Activated CD8-positive, alpha-beta memory T cell treated with anti-CD3 and anti-CD28 coated beads, Interleukin-2, amount 10 ng/mL, durations not matched to agents 7 days and 5 days (primary cell): ENCODE measurements at regions not wholly inside any gene's neighbourhood (a gene's known extent, or its start where the extent isn't known, plus 50 kb on each side); places are given as distances from the start of the nearest gene placed in this dataset.
"Not testable (repeated sequence)": the region's sequence is repeated elsewhere in the genome, so short reads cannot be mapped to it uniquely, and the experiment has no call there.

Experiments
- ATAC-seq: fragments of 150-1000 bp; cut with Tn5 transposase; one replicate; pipeline ENCODE4 v1.10.0; 2021; ENCODE audit warnings: moderate library complexity
- CTCF ChIA-PET: fragments of 350-600 bp; sonication (Branson Sonifier 250); formaldehyde crosslinking; loops from one replicate; lab custom pipeline; 2021; ENCODE audit warnings: antibody characterized with exemption; lab: Charles Lee
- DNase-seq: peaks from one replicate; pipeline ENCODE4 v3.0.0-alpha.2; 2020
- H3K27ac Mint-ChIP-seq: one replicate; pipeline ENCODE4 v1.8.0; 2021; ENCODE audit warnings: mild to moderate bottlenecking, mixed read lengths
- H3K27me3 Mint-ChIP-seq: one replicate; pipeline ENCODE4 v1.8.0; 2021; ENCODE audit warnings: mixed read lengths
- H3K36me3 Mint-ChIP-seq: one replicate; pipeline ENCODE4 v1.8.0; 2021; ENCODE audit warnings: mild to moderate bottlenecking, mixed read lengths
- H3K4me1 Mint-ChIP-seq: one replicate; pipeline ENCODE4 v1.8.0; 2021; ENCODE audit warnings: mixed read lengths
- H3K4me3 Mint-ChIP-seq: one replicate; pipeline ENCODE4 v1.8.0; 2021; ENCODE audit warnings: mild to moderate bottlenecking, moderate library complexity, mixed read lengths
- H3K9me3 Mint-ChIP-seq: one replicate; pipeline ENCODE4 v1.8.0; 2022; ENCODE audit warnings: low read depth, mixed read lengths

- CTCF ChIA-PET, H3K36me3 Mint-ChIP-seq, H3K4me3 Mint-ChIP-seq, H3K27me3 Mint-ChIP-seq, H3K9me3 Mint-ChIP-seq, DNase-seq, H3K4me1 Mint-ChIP-seq, H3K27ac Mint-ChIP-seq, ATAC-seq: not testable (repeated sequence)
Observed at GRCh38 chr1:120565396-120565795, 150.6 kb downstream of the NBPF8 start.

GRCh38 chr1:120567620-120568019 lies 152.8 kb downstream of the NBPF8 start:
- ATAC-seq, H3K4me1 Mint-ChIP-seq, H3K27me3 Mint-ChIP-seq, H3K36me3 Mint-ChIP-seq, H3K9me3 Mint-ChIP-seq, DNase-seq, H3K4me3 Mint-ChIP-seq, H3K27ac Mint-ChIP-seq, CTCF ChIA-PET: not testable (repeated sequence)

- H3K27me3 Mint-ChIP-seq, H3K27ac Mint-ChIP-seq, CTCF ChIA-PET, DNase-seq, H3K36me3 Mint-ChIP-seq, H3K4me3 Mint-ChIP-seq, H3K4me1 Mint-ChIP-seq, ATAC-seq, H3K9me3 Mint-ChIP-seq: not testable (repeated sequence)
Observed at GRCh38 chr1:120575201-120575600, 148.5 kb upstream of the NBPF26 start.

- H3K27ac Mint-ChIP-seq, H3K9me3 Mint-ChIP-seq, H3K27me3 Mint-ChIP-seq, ATAC-seq, H3K4me1 Mint-ChIP-seq, H3K4me3 Mint-ChIP-seq, H3K36me3 Mint-ChIP-seq, DNase-seq, CTCF ChIA-PET: not testable (repeated sequence)
Observed at GRCh38 chr1:120582135-120582534, 141.6 kb upstream of the NBPF26 start.

- H3K4me1 Mint-ChIP-seq, ATAC-seq, H3K27ac Mint-ChIP-seq, DNase-seq, H3K9me3 Mint-ChIP-seq, H3K36me3 Mint-ChIP-seq, H3K4me3 Mint-ChIP-seq, H3K27me3 Mint-ChIP-seq, CTCF ChIA-PET: not testable (repeated sequence)
Observed at GRCh38 chr1:120586053-120586452, 137.7 kb upstream of the NBPF26 start.

GRCh38 chr1:120588811-120589210 lies 134.9 kb upstream of the NBPF26 start:
- H3K36me3 Mint-ChIP-seq, H3K27ac Mint-ChIP-seq, CTCF ChIA-PET, ATAC-seq, H3K27me3 Mint-ChIP-seq, H3K4me3 Mint-ChIP-seq, DNase-seq, H3K9me3 Mint-ChIP-seq, H3K4me1 Mint-ChIP-seq: not testable (repeated sequence)

- H3K27ac Mint-ChIP-seq, DNase-seq, H3K4me1 Mint-ChIP-seq, CTCF ChIA-PET, ATAC-seq, H3K36me3 Mint-ChIP-seq, H3K27me3 Mint-ChIP-seq, H3K9me3 Mint-ChIP-seq, H3K4me3 Mint-ChIP-seq: not testable (repeated sequence)
Observed at GRCh38 chr1:120591774-120592173, 132.0 kb upstream of the NBPF26 start.

- H3K27ac Mint-ChIP-seq, H3K4me3 Mint-ChIP-seq, H3K4me1 Mint-ChIP-seq, ATAC-seq, CTCF ChIA-PET, H3K9me3 Mint-ChIP-seq, H3K36me3 Mint-ChIP-seq, DNase-seq, H3K27me3 Mint-ChIP-seq: not testable (repeated sequence)
Observed at GRCh38 chr1:120592943-120593342, 130.8 kb upstream of the NBPF26 start.

- H3K4me1 Mint-ChIP-seq, CTCF ChIA-PET, H3K36me3 Mint-ChIP-seq: not testable (repeated sequence)
Observed at GRCh38 chr1:120593648-120594047, 130.1 kb upstream of the NBPF26 start.

GRCh38 chr1:120598331-120598951 lies 125.3 kb upstream of the NBPF26 start:
- CTCF ChIA-PET, H3K9me3 Mint-ChIP-seq, H3K27me3 Mint-ChIP-seq, H3K4me1 Mint-ChIP-seq, H3K4me3 Mint-ChIP-seq, H3K36me3 Mint-ChIP-seq, ATAC-seq, H3K27ac Mint-ChIP-seq, DNase-seq: not testable (repeated sequence)

More at GRCh38 chr1:120593648-120594047, 130.1 kb upstream of the NBPF26 start:
- H3K27ac Mint-ChIP-seq, ATAC-seq, H3K9me3 Mint-ChIP-seq, H3K27me3 Mint-ChIP-seq, DNase-seq, H3K4me3 Mint-ChIP-seq: not testable (repeated sequence)

GRCh38 chr1:120599511-120599910 lies 124.2 kb upstream of the NBPF26 start:
- ATAC-seq, H3K9me3 Mint-ChIP-seq, H3K36me3 Mint-ChIP-seq, H3K4me3 Mint-ChIP-seq, H3K27me3 Mint-ChIP-seq, DNase-seq, H3K27ac Mint-ChIP-seq, CTCF ChIA-PET, H3K4me1 Mint-ChIP-seq: not testable (repeated sequence)

- H3K27ac Mint-ChIP-seq, H3K9me3 Mint-ChIP-seq, CTCF ChIA-PET, ATAC-seq, DNase-seq, H3K4me1 Mint-ChIP-seq, H3K4me3 Mint-ChIP-seq, H3K36me3 Mint-ChIP-seq, H3K27me3 Mint-ChIP-seq: not testable (repeated sequence)
Observed at GRCh38 chr1:120600442-120601041, 123.2 kb upstream of the NBPF26 start.

GRCh38 chr1:120607882-120608281 lies 115.9 kb upstream of the NBPF26 start:
- H3K4me3 Mint-ChIP-seq, H3K4me1 Mint-ChIP-seq, H3K27me3 Mint-ChIP-seq, H3K9me3 Mint-ChIP-seq, CTCF ChIA-PET, H3K27ac Mint-ChIP-seq, H3K36me3 Mint-ChIP-seq, DNase-seq, ATAC-seq: not testable (repeated sequence)

GRCh38 chr1:120608314-120609014 lies 115.3 kb upstream of the NBPF26 start:
- H3K4me3 Mint-ChIP-seq, H3K36me3 Mint-ChIP-seq, H3K4me1 Mint-ChIP-seq, H3K27me3 Mint-ChIP-seq, H3K9me3 Mint-ChIP-seq, H3K27ac Mint-ChIP-seq, ATAC-seq, DNase-seq, CTCF ChIA-PET: not testable (repeated sequence)
